HEK293 (cell line): ENCODE measurements at regions not wholly inside any gene's neighbourhood (a gene's known extent, or its start where the extent isn't known, plus 50 kb on each side); places are given as distances from the start of the nearest gene placed in this dataset.

Experiments used
- CTCF ChIA-PET: fragments of 350-600 bp; formaldehyde crosslinking; extraction: SDS; loops from one replicate; lab custom pipeline; 2021; ENCODE audit warnings: antibody characterized with exemption; lab: Yijun Ruan, JAX
- POLR2A ChIA-PET: fragments of 300-600 bp; formaldehyde crosslinking; extraction: SDS; loops from one replicate; lab custom pipeline; 2020; ENCODE audit warnings: antibody characterized with exemption, inconsistent platforms; lab: Yijun Ruan, JAX
- H3K27ac ChIP-seq: fragments of 200-500 bp; sonication (Bioruptor generic); 2 replicates; pipeline ENCODE4 v1.5.1; 2014; ENCODE audit warnings: low read depth, low read length, control low read depth, inconsistent platforms; ENCODE audit errors: extremely low read depth
- H3K36me3 ChIP-seq, 2 experiments: fragments of 200-500 bp in 1 of 2; sonication (Bioruptor generic) in 1 of 2; 1 replicate in 1 of 2; 2 replicates in 1 of 2; pipeline ENCODE4 v1.5.1; 2014 to 2017; ENCODE audit warnings: inconsistent platforms in 2 of 2, low read length in 2 of 2; ENCODE audit not compliant: control insufficient read depth in 2 of 2, insufficient read depth in 1 of 2
- H3K4me1 ChIP-seq: fragments of 200-500 bp; sonication (Bioruptor generic); 2 replicates; pipeline ENCODE4 v1.5.1; 2014; ENCODE audit warnings: mild to moderate bottlenecking, low read length, inconsistent platforms; ENCODE audit not compliant: control insufficient read depth, insufficient read depth
- H3K4me3 ChIP-seq: 2 replicates; pipeline ENCODE4 v1.5.1; 2011; ENCODE audit warnings: low read depth, mild to moderate bottlenecking, control low read depth, low read length, moderate library complexity
- H3K9me3 ChIP-seq: fragments of 200-500 bp; sonication (Bioruptor generic); 2 replicates; pipeline ENCODE4 v1.5.1; 2014; ENCODE audit warnings: low read depth, low read length, inconsistent platforms; ENCODE audit not compliant: control insufficient read depth, insufficient read depth
- GLIS2 ChIP-seq: fragments of 450-650 bp; formaldehyde crosslinking; IDR thresholded peaks from 2 replicates; pipeline ENCODE4 v1.5.1; 2016; ENCODE audit warnings: missing biosample characterization, missing genetic modification characterization
- KLF16 ChIP-seq: fragments of 450-650 bp; formaldehyde crosslinking; IDR thresholded peaks from 2 replicates; pipeline ENCODE4 v1.5.1; 2017; ENCODE audit warnings: missing biosample characterization, missing genetic modification characterization
- TCF7L2 ChIP-seq: IDR thresholded peaks from 2 replicates; pipeline ENCODE4 v1.6.1; 2011; ENCODE audit warnings: low read depth, mild to moderate bottlenecking, inconsistent platforms, low read length, moderate library complexity, borderline replicate concordance
- TRIM28 ChIP-seq: IDR thresholded peaks from 2 replicates; pipeline ENCODE4 v1.6.1; 2011; ENCODE audit warnings: low read length, control low read depth, borderline replicate concordance
- ZBTB7A ChIP-seq: fragments of 450-650 bp; formaldehyde crosslinking; IDR thresholded peaks from 2 replicates; pipeline ENCODE4 v1.5.1; 2016; ENCODE audit warnings: low read depth, missing biosample characterization, missing genetic modification characterization
- ZFHX2 ChIP-seq: fragments of 450-650 bp; formaldehyde crosslinking; conservative IDR thresholded peaks from 2 replicates; pipeline ENCODE4 v1.5.1; 2016; ENCODE audit warnings: missing biosample characterization, missing genetic modification characterization
- ZIC2 ChIP-seq: fragments of 450-650 bp; formaldehyde crosslinking; IDR thresholded peaks from 2 replicates; pipeline ENCODE4 v1.5.1; 2016; ENCODE audit warnings: missing biosample characterization, missing genetic modification characterization
- ZNF157 ChIP-seq: fragments of 450-650 bp; formaldehyde crosslinking; IDR thresholded peaks from 2 replicates; pipeline ENCODE4 v1.5.1; 2016; ENCODE audit warnings: missing biosample characterization, missing genetic modification characterization
- ZNF221 ChIP-seq: fragments of 450-650 bp; formaldehyde crosslinking; IDR thresholded peaks from 2 replicates; pipeline ENCODE4 v1.5.1; 2017; ENCODE audit warnings: missing biosample characterization, missing genetic modification characterization, borderline replicate concordance
- ZNF341 ChIP-seq: fragments of 450-650 bp; formaldehyde crosslinking; IDR thresholded peaks from 2 replicates; pipeline ENCODE4; 2016; ENCODE audit warnings: low read depth, missing biosample characterization, missing genetic modification characterization
- ZNF433 ChIP-seq: fragments of 450-650 bp; formaldehyde crosslinking; IDR thresholded peaks from 2 replicates; pipeline ENCODE4 v1.5.1; 2016; ENCODE audit warnings: missing biosample characterization, missing genetic modification characterization, low read depth
- ZNF555 ChIP-seq: fragments of 450-650 bp; formaldehyde crosslinking; conservative IDR thresholded peaks from 2 replicates; pipeline ENCODE4 v1.5.1; 2017; ENCODE audit warnings: missing biosample characterization, mild to moderate bottlenecking, missing genetic modification characterization, inconsistent platforms
- ZNF596 ChIP-seq: fragments of 450-650 bp; IDR thresholded peaks from 2 replicates; pipeline ENCODE4 v1.5.0; 2018; ENCODE audit warnings: missing biosample characterization, mild to moderate bottlenecking, missing genetic modification characterization, moderate library complexity
- ZNF621 ChIP-seq: fragments of 450-650 bp; formaldehyde crosslinking; IDR thresholded peaks from 2 replicates; pipeline ENCODE4 v1.5.1; 2017; ENCODE audit warnings: missing biosample characterization, missing genetic modification characterization
- ZNF623 ChIP-seq: fragments of 450-650 bp; formaldehyde crosslinking; IDR thresholded peaks from 2 replicates; pipeline ENCODE4 v1.5.1; 2016; ENCODE audit warnings: missing biosample characterization, missing genetic modification characterization
- ZNF747 ChIP-seq: fragments of 450-650 bp; formaldehyde crosslinking; IDR thresholded peaks from 2 replicates; pipeline ENCODE4 v1.5.1; 2016; ENCODE audit warnings: missing biosample characterization, missing genetic modification characterization
- TF ChIP-seq, protein P1 (sequence below): fragments of 450-650 bp; formaldehyde crosslinking; IDR thresholded peaks from 2 replicates; pipeline ENCODE4 v1.5.1; 2016; ENCODE audit warnings: missing biosample characterization, missing genetic modification characterization
- TF ChIP-seq, protein P2 (sequence below): fragments of 450-650 bp; formaldehyde crosslinking; conservative IDR thresholded peaks from 2 replicates; pipeline ENCODE4 v1.5.1; 2016; ENCODE audit warnings: low read depth, missing biosample characterization, missing genetic modification characterization

- Histone ChIP-seq H3K27ac (no peak overlapping the region), H3K9me3 (no peaks in the 10 kb centered on the region), H3K36me3 (no peaks in the 10 kb centered on the region)
- TF ChIP-seq GLIS2 (tag by site-specific recombination) (no peak), ZFHX2 (tag by site-specific recombination) (no peak), ZNF596 (tag by site-specific recombination) (no peak), ZBTB7A (tag by site-specific recombination) (no peak), ZNF555 (tag by site-specific recombination) (no peak), ZNF341 (no peak), ZNF623 (tag by site-specific recombination) (no peak), KLF16 (tag by site-specific recombination) (no peak), ZNF157 (tag by site-specific recombination) (no peak), ZIC2 (tag by site-specific recombination) (no peak)
- TF ChIP-seq, protein P1, sequence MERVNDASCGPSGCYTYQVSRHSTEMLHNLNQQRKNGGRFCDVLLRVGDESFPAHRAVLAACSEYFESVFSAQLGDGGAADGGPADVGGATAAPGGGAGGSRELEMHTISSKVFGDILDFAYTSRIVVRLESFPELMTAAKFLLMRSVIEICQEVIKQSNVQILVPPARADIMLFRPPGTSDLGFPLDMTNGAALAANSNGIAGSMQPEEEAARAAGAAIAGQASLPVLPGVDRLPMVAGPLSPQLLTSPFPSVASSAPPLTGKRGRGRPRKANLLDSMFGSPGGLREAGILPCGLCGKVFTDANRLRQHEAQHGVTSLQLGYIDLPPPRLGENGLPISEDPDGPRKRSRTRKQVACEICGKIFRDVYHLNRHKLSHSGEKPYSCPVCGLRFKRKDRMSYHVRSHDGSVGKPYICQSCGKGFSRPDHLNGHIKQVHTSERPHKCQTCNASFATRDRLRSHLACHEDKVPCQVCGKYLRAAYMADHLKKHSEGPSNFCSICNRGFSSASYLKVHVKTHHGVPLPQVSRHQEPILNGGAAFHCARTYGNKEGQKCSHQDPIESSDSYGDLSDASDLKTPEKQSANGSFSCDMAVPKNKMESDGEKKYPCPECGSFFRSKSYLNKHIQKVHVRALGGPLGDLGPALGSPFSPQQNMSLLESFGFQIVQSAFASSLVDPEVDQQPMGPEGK (tag by site-specific recombination): no peak
- TF ChIP-seq, all 188 proteins: peak for 0
- Histone ChIP-seq H3K4me1 (no peaks in the 10 kb centered on the region), H3K4me3 (no peak overlapping the region)
- POLR2A ChIA-PET: no interaction called here
- CTCF ChIA-PET: interaction anchor here (0.5 to 0.7 kb wide), 2 partner anchors 23 to 1666 kb away, joined by 3 read pairs; no protein-coding TSS in a partner anchor
These were observed 364.4 kb upstream of the CHST9 start for GRCh38 chr18:27549335-27550039.

DNA sequence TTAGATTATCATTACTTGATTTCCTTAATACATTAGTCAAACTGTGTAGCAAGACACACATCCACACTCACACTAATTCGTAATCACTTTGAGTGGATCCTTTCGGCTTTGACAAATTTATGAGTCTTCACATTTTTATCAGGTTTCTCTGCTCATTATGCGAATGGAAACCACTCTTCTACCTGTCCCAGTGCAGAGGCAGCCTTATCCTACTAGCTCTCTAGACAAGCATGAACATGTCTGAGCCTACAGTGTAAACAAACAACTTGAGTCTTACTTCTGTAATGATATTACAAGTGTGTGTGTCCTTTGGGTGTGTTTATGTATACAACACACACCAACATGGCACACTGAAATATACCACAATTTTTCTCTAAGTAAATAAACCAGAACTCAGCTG is 361.9 kb upstream of the CHST9 start:
- no peak overlapping the region for H3K27ac ChIP-seq
- H3K36me3 ChIP-seq: no peaks in the 10 kb centered on the region
- POLR2A ChIA-PET: no interaction called here
- no peaks in the 10 kb centered on the region for H3K4me1 ChIP-seq
- H3K9me3 ChIP-seq: no peaks in the 10 kb centered on the region
- TF ChIP-seq TRIM28 (peak; percentile 48; the same call in 1 of the 2 replicates), ZNF433 (tag by site-specific recombination) (no peak), ZNF621 (tag by site-specific recombination) (no peak), ZNF221 (tag by site-specific recombination) (no peak), ZNF747 (no peak), TCF7L2 (no peak)
- TF ChIP-seq, protein P2, sequence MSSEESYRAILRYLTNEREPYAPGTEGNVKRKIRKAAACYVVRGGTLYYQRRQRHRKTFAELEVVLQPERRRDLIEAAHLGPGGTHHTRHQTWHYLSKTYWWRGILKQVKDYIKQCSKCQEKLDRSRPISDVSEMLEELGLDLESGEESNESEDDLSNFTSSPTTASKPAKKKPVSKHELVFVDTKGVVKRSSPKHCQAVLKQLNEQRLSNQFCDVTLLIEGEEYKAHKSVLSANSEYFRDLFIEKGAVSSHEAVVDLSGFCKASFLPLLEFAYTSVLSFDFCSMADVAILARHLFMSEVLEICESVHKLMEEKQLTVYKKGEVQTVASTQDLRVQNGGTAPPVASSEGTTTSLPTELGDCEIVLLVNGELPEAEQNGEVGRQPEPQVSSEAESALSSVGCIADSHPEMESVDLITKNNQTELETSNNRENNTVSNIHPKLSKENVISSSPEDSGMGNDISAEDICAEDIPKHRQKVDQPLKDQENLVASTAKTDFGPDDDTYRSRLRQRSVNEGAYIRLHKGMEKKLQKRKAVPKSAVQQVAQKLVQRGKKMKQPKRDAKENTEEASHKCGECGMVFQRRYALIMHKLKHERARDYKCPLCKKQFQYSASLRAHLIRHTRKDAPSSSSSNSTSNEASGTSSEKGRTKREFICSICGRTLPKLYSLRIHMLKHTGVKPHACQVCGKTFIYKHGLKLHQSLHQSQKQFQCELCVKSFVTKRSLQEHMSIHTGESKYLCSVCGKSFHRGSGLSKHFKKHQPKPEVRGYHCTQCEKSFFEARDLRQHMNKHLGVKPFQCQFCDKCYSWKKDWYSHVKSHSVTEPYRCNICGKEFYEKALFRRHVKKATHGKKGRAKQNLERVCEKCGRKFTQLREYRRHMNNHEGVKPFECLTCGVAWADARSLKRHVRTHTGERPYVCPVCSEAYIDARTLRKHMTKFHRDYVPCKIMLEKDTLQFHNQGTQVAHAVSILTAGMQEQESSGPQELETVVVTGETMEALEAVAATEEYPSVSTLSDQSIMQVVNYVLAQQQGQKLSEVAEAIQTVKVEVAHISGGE (tag by site-specific recombination): no peak
- TF ChIP-seq, all 188 proteins: peak for 1
- CTCF ChIA-PET: no interaction called here
- H3K4me3 ChIP-seq: no peak overlapping the region
